GM12878 (cell line): ENCODE measurements at regions not wholly inside any gene's neighbourhood (a gene's known extent, or its start where the extent isn't known, plus 50 kb on each side); places are given as distances from the start of the nearest gene placed in this dataset.

Source experiments
- CBX5 ChIP-seq: sonication (generic); IDR thresholded peaks from 2 replicates; pipeline ENCODE4 v1.6.1; 2016; ENCODE audit warnings: low read depth, moderate library complexity, mild to moderate bottlenecking, inconsistent platforms
- E4F1 ChIP-seq: fragments of 450-650 bp; IDR thresholded peaks from 2 replicates; pipeline ENCODE4 v1.6.1; 2018; ENCODE audit warnings: borderline replicate concordance, mild to moderate bottlenecking; ENCODE audit not compliant: partially characterized antibody
- EGR1 ChIP-seq, 2 experiments: IDR thresholded peaks; 1 replicate in 1 of 2; 2 replicates in 1 of 2; pipeline ENCODE4 v1.6.1; 2011 to 2012; ENCODE audit warnings: low read depth in 2 of 2, low read length in 2 of 2, borderline replicate concordance in 1 of 2, mild to moderate bottlenecking in 1 of 2, moderate library complexity in 1 of 2
- ESRRA ChIP-seq: IDR thresholded peaks from 2 replicates; pipeline ENCODE4 v1.6.1; 2012; ENCODE audit warnings: mild to moderate bottlenecking, low read length, improper control_type of control experiment
- HDAC2 ChIP-seq: fragments of 200-600 bp; sonication (generic); IDR thresholded peaks from 2 replicates; pipeline ENCODE4 v1.6.1; 2017
- KDM1A ChIP-seq: fragments of 200-600 bp; sonication (generic); IDR thresholded peaks from 2 replicates; pipeline ENCODE4 v1.6.1; 2016; ENCODE audit warnings: borderline replicate concordance
- RAD51 ChIP-seq: fragments of 450-650 bp; IDR thresholded peaks from 2 replicates; pipeline ENCODE4 v1.6.1; 2016; ENCODE audit warnings: moderate library complexity, mild to moderate bottlenecking, inconsistent platforms
- SRF ChIP-seq, 2 experiments: IDR thresholded peaks; 2 replicates each; pipeline ENCODE4 v1.6.1; 2011; ENCODE audit warnings: low read depth in 2 of 2, low read length in 2 of 2, mild to moderate bottlenecking in 1 of 2, moderate library complexity in 1 of 2
- TF ChIP-seq, protein P1 (sequence below): IDR thresholded peaks from 2 replicates; pipeline ENCODE4 v1.6.1; 2012; ENCODE audit warnings: mild to moderate bottlenecking, low read depth, low read length
- TF ChIP-seq, protein P2 (sequence below): fragments of 150-350 bp; IDR thresholded peaks from 2 replicates; pipeline ENCODE4 v1.6.1; 2016; ENCODE audit warnings: low read depth, low read length
- TF ChIP-seq, protein P3 (sequence below): fragments of 450-650 bp; formaldehyde crosslinking; IDR thresholded peaks from 2 replicates; pipeline ENCODE4 v1.4.0; 2020; ENCODE audit warnings: mild to moderate bottlenecking, moderate library complexity
- TF ChIP-seq, protein P4 (sequence below): fragments of 450-650 bp; IDR thresholded peaks from 2 replicates; pipeline ENCODE4 v1.6.1; 2014; ENCODE audit warnings: mild to moderate bottlenecking

GRCh38 chr20:53736757-53737395 is 143.2 kb upstream of the ZNF217 start (continued):
- TF ChIP-seq CBX5 (0 out of 2 replicates have a peak, but pooled peaks have one; percentile 52), SRF (IDR thresholded peaks at IDR 0.05; ENCODE audit: low read depth in 2 of 2, low read length in 2 of 2) (no peak), EGR1 (IDR thresholded peaks at IDR 0.05; ENCODE audit: borderline replicate concordance in 1 of 2, low read depth in 2 of 2, low read length in 2 of 2) (no peak), HDAC2 (no peak), KDM1A (peak; percentile 71; the same call in 1 of the 2 replicates), E4F1 (no peak), ESRRA (no peak), RAD51 (no peak; the same call in 1 of the 2 replicates)
- TF ChIP-seq, protein P1, sequence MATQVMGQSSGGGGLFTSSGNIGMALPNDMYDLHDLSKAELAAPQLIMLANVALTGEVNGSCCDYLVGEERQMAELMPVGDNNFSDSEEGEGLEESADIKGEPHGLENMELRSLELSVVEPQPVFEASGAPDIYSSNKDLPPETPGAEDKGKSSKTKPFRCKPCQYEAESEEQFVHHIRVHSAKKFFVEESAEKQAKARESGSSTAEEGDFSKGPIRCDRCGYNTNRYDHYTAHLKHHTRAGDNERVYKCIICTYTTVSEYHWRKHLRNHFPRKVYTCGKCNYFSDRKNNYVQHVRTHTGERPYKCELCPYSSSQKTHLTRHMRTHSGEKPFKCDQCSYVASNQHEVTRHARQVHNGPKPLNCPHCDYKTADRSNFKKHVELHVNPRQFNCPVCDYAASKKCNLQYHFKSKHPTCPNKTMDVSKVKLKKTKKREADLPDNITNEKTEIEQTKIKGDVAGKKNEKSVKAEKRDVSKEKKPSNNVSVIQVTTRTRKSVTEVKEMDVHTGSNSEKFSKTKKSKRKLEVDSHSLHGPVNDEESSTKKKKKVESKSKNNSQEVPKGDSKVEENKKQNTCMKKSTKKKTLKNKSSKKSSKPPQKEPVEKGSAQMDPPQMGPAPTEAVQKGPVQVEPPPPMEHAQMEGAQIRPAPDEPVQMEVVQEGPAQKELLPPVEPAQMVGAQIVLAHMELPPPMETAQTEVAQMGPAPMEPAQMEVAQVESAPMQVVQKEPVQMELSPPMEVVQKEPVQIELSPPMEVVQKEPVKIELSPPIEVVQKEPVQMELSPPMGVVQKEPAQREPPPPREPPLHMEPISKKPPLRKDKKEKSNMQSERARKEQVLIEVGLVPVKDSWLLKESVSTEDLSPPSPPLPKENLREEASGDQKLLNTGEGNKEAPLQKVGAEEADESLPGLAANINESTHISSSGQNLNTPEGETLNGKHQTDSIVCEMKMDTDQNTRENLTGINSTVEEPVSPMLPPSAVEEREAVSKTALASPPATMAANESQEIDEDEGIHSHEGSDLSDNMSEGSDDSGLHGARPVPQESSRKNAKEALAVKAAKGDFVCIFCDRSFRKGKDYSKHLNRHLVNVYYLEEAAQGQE = 0 out of 2 replicates have a peak, but pooled peaks have one; percentile 22
- TF ChIP-seq, protein P2, sequence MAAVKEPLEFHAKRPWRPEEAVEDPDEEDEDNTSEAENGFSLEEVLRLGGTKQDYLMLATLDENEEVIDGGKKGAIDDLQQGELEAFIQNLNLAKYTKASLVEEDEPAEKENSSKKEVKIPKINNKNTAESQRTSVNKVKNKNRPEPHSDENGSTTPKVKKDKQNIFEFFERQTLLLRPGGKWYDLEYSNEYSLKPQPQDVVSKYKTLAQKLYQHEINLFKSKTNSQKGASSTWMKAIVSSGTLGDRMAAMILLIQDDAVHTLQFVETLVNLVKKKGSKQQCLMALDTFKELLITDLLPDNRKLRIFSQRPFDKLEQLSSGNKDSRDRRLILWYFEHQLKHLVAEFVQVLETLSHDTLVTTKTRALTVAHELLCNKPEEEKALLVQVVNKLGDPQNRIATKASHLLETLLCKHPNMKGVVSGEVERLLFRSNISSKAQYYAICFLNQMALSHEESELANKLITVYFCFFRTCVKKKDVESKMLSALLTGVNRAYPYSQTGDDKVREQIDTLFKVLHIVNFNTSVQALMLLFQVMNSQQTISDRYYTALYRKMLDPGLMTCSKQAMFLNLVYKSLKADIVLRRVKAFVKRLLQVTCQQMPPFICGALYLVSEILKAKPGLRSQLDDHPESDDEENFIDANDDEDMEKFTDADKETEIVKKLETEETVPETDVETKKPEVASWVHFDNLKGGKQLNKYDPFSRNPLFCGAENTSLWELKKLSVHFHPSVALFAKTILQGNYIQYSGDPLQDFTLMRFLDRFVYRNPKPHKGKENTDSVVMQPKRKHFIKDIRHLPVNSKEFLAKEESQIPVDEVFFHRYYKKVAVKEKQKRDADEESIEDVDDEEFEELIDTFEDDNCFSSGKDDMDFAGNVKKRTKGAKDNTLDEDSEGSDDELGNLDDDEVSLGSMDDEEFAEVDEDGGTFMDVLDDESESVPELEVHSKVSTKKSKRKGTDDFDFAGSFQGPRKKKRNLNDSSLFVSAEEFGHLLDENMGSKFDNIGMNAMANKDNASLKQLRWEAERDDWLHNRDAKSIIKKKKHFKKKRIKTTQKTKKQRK = no peak
- TF ChIP-seq, protein P3, sequence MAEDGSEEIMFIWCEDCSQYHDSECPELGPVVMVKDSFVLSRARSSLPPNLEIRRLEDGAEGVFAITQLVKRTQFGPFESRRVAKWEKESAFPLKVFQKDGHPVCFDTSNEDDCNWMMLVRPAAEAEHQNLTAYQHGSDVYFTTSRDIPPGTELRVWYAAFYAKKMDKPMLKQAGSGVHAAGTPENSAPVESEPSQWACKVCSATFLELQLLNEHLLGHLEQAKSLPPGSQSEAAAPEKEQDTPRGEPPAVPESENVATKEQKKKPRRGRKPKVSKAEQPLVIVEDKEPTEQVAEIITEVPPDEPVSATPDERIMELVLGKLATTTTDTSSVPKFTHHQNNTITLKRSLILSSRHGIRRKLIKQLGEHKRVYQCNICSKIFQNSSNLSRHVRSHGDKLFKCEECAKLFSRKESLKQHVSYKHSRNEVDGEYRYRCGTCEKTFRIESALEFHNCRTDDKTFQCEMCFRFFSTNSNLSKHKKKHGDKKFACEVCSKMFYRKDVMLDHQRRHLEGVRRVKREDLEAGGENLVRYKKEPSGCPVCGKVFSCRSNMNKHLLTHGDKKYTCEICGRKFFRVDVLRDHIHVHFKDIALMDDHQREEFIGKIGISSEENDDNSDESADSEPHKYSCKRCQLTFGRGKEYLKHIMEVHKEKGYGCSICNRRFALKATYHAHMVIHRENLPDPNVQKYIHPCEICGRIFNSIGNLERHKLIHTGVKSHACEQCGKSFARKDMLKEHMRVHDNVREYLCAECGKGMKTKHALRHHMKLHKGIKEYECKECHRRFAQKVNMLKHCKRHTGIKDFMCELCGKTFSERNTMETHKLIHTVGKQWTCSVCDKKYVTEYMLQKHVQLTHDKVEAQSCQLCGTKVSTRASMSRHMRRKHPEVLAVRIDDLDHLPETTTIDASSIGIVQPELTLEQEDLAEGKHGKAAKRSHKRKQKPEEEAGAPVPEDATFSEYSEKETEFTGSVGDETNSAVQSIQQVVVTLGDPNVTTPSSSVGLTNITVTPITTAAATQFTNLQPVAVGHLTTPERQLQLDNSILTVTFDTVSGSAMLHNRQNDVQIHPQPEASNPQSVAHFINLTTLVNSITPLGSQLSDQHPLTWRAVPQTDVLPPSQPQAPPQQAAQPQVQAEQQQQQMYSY = no peak
- TF ChIP-seq, protein P4, sequence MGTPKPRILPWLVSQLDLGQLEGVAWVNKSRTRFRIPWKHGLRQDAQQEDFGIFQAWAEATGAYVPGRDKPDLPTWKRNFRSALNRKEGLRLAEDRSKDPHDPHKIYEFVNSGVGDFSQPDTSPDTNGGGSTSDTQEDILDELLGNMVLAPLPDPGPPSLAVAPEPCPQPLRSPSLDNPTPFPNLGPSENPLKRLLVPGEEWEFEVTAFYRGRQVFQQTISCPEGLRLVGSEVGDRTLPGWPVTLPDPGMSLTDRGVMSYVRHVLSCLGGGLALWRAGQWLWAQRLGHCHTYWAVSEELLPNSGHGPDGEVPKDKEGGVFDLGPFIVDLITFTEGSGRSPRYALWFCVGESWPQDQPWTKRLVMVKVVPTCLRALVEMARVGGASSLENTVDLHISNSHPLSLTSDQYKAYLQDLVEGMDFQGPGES = 0 out of 2 replicates have a peak, but pooled peaks have one; percentile 20
